Fibroblast of peridontal ligament (primary cell): ENCODE measurements at regions not wholly inside any gene's neighbourhood (a gene's known extent, or its start where the extent isn't known, plus 50 kb on each side); places are given as distances from the start of the nearest gene placed in this dataset.

ENCODE experiments used
- DNase-seq: peaks from one replicate; pipeline ENCODE4 v3.0.0-alpha.2; 2010; ENCODE audit errors: extremely low read depth

DNA sequence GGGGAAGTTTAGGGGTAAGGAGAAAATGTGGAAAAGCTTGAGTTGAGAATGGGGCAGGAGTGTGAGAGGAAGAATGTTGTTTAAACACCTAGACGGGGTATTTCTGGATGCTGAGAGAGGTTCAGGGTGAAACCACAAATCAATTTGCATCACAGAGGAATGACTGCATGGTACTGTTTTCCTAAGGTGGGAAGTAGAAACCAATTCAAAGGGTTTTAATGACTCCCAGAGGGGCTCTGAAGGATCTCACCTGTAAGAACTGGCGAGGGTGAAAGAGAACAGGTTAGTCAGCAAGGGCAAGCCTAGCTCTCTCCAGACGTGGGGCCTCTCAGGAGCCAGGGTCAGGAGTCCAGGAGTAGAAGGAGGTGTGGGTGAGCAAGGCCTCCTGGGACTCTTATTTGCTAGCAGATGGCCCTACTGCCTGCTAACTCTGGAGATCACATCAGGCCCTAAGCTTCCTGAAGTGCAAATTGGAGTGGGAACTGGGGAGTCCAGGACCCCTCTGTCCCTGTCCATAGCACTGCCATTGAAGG, 133.0 kb upstream of the CELF4 start:
- no peak for DNase-seq

DNA sequence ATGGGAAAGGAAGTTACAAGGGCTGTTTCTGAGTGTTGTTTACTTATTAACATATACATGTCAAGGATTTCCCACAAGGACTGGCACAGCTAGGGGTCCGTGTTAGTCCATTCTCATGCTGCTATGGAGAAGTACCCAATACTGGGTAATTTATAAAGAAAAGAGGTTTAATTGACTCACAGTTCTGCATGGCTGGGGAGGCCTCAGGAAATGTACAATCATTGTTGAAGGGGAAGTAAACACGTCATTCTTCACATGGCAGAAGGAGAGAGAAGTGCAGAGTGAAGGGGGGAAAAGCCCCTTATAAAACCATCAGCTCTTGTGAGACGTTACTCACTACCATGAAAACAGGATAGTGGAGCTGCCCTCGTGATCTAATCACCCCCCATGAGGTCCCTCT, 128.9 kb upstream of the CELF4 start:
- no peak for DNase-seq

DNA sequence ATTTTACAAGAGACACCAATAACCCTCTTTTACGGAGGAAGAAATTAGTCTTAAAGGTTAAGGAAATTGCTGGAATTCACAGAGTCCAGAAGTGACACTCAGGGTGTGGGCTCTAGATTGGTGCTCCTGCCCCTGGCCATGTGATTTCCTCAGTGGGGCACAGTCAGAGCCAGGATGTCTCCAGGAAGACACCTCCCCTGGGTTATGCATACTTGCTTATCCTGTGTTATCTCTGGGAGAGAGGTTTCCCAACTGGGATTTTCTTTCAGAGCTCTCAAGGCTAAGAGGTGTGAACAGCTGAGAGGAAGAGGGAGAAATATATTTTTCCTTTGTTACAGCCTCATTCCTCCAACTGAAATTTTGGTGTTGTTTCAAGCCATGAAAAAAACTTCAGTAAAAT, 125.6 kb upstream of the CELF4 start:
- DNase-seq: no peak

DNA sequence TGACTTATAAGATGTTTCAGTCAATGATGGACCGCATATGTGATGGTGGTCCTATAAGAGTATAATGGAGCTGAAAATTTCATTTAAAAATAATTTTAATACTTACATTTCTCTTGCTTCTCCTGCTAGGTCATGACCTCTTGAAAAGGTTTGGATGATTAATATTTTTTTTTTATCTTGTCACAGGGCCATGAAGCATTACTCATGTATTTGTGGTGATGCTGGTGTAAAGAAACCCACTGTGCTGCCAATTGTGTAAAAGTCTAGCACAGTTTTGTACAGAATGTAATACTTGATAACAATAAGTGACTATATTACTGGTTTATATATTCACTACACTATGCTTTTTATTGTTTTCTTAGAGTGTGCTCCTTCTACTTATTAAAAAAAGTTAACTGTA, 124.2 kb upstream of the CELF4 start:
- DNase-seq: no peak

DNA sequence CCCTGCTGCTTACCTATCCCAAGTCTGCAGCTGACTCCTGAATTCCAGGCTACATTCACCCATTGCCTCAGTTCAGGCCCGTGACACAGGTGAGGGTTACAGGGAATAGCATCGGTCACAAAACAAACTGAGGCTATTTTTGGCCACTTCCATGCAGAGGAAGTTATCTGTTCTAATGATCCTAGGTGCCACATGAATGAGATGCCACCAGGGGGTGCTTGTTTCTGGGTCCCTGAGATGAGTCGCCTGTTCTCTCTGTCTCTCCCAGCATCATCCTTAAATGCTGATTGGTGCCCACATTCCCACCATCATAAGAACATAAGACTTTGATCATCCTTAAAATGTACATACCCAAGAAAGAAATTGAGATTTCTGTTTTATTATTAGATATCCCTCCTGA, 119.0 kb upstream of the CELF4 start:
- no peak for DNase-seq

DNA sequence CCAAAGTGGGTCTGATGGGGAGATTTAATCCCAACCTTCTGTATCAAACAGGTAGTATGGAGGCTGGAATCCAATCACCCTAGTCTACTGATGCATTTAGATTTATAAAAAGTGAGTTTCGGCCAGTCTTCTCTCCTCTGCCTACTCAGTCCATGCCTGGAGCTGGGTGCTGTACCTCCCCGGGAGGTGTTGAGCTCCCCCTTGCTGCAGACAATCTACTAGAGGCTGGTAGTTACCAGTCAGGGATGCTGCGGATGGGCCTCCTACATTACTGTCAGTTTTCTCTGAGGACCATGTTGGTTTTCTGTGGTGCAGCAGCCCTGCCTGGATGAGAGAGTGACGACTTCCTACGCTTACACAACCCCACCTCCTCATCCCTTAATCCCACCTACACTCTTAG, 118.6 kb upstream of the CELF4 start:
- DNase-seq: no peak

DNA sequence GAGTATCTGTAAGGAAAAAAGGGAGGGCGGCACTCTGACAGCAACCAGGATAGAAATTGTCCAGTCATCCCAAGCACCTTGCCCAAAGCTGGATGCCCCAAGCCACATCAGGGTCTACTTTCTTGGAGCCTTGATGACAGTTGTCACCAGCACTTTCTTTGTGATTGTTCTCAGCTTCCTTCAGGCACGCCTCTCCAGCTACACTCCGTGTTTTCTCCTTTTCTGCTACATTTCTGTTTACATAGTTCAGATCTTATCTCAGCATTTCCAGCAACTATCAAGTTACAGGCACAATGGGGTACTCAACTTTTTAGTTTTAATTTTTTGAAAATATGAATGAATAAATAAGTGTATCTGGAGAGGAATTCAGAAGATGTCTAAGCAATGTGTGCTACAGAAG, 115.3 kb upstream of the CELF4 start:
- DNase-seq: no peak

DNA sequence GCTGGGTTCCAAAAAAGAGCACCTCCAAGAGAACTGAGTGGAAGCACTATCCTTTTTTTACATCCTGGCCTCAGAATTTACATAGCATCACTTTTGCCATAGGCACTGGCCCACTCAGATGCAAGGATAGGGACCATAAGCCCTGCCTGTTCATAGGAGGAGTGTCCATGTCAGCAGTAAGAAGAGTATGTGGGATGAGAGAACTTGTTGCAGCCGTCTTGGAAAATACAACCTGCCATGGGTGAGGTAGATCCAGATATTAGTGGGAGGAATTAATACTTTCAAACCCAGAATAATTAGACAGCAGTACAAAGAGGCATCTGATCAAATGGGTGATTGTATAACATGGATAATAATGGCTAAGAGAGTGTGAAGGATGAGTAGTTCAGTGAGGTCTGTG, 110.7 kb upstream of the CELF4 start:
- DNase-seq: no peak

DNA sequence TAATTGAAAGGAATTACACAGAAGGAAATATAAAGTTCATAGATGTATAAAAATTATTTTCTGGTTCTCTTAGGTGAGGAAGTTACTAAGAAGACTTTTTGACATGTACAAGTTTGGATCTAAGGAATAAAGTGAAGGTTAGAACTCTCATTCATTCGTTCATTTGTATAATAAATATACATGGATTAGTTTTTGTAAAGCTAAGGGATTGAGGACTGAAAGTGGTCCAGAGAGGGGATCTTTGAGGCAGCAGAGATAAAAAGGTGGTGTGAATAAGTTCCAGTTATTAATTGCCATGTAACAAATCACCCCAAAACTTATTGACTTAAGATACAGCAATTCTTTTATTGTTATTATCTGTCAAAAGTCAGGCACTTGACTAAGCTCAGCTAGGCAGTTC, 110.1 kb upstream of the CELF4 start:
- no peak for DNase-seq

DNA sequence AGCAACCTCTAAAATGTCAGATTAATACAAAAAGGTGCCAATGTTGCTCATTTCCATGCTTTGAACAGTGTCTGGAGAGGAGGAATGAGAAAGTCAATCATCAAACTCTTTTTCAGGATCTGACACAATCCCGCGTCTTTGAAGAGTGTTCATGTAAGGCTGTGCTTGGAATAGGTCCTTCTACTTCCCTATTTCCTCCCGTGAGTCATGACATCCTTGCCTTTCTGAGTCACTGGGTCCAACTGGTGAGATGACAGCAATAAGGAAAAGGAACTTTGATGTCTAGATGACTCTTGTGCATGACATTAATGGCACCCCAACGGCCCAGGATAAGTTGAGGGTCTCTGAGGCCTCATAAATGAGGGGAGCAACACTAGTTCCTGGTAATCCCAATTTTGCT, 109.0 kb upstream of the CELF4 start:
- DNase-seq: no peak

DNA sequence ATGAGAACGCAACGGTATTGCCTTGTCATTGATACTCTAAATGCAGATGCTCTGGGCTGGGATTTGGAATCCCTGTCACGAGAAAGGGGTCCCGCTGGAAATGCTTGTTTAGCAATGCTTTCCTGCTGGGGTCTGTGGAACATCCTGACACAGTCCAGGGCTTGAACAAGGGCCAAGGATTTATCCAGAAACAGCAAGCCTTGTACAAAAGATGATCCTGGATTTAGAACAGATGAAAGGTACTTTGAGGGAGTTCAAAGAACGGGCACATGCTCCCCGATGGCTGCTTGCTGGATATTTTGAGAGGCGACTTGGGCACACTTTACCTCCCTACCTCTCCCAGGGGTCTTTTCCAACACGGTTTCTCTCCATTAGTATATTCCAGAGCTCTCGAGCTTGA, 108.1 kb upstream of the CELF4 start:
- DNase-seq: no peak

DNA sequence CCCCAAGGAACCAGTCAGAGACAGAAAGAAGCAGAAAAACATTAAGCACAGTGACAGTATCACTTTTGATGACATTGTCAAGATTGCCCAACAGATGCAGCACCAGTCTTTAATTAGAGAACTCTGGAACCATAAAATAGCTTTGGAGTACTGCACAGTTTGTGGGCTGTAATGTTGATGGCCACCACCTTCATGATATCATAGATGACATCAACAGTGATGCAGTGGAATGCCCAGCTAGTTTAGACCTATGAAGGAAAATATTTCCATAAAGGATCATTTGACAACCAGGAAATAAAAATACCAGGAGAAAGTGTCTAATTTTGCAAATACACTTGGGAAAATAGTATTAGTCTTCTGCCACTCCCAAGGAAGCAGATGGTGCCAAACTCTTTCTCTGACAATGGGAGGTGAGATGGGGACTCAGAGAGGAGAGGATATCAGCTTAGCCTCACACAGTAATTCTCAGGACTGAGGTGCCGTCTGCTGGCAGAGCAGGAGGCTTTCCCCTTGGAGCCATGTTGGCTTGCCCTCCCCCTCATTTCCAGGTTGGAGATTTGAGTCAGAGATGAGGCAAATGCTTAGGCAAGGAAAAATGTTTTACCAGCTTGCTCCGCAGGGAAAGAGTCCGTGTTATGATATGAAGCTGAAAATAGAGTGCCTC, 107.5 kb upstream of the CELF4 start:
- DNase-seq: no peak

DNA sequence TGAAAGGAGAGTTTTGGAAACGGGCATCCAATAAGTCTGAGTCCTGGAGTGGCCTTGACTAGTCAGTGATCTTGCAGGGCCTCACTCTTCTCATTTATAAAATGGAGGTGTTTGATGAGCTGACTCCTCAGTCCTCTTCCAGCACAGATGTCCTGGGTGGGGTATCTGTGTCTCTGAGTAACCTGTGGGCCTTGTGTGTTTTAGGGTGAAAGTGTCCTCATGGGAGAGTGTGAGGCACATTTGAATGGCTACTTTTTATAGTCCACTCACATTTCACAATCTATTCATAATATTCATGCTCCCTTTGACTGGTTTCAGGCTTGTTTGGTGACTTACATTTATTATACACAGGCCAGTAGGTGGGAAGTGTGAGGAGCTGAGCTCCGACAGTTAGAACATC, 106.4 kb upstream of the CELF4 start:
- no peak for DNase-seq

DNA sequence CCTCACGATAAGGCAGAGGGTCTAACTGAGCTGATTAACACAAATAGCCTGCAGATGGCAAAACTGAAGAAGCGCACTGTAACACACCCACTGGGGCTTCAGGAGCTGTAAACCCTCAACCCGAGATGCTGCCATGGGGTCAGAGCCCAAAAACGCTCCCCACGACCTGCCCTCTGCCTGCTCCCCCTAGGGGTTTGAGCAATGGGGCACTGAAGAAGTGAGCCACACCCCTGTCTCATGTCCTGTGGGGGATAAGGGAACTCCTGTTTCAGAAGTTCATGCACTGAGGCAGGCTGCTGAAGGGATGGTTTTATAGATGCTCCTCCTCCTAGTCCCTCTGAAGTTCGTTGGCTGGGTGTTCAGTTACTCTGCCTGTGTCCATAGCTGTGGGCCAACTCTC, 105.9 kb upstream of the CELF4 start:
- no peak for DNase-seq

DNA sequence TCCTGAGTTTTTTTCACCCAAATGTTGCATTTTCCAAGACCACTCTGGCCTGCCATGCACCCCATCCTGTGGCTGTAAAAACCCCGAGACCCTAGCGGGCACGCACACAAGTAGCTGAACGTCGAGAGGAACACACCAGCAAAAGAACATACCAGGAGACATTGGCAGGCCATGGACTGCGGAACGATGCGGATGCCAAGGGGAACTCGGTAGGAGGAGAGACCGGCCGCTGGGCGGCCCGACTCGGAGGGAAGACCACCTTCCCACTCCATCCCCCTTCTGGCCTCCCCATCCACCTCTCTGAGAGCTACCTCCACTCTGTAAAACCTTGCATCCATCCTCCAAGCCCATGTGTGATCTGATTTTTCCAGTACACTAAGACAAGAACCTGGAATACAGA, 105.5 kb upstream of the CELF4 start:
- no peak for DNase-seq

DNA sequence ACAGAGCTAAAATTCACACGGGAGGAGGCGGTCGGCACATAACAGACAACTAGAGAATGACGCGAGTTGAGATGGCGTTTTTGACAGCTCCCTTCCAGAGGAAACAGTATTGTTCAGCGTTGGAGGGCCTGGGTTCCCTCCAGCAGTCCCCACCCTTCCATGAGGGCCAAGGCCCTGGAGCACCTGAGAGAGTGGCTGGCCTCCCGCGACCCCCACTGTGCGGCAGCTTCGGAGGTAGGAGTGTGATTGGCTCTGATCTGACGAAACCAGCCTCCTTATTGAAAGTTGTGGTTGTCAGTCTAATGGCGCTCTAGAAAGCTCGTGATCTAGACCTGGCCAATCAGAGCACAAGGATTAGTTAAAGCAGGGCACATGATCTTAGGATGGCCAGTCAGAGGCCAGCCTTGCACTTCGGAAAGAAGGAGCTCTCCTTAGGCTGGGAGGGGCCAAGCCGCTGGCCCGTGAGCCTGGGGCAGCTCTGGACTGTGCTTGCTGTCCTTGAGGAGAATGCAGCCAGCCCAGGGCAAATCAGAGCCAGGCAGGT, 104.5 kb upstream of the CELF4 start:
- no peak for DNase-seq

DNA sequence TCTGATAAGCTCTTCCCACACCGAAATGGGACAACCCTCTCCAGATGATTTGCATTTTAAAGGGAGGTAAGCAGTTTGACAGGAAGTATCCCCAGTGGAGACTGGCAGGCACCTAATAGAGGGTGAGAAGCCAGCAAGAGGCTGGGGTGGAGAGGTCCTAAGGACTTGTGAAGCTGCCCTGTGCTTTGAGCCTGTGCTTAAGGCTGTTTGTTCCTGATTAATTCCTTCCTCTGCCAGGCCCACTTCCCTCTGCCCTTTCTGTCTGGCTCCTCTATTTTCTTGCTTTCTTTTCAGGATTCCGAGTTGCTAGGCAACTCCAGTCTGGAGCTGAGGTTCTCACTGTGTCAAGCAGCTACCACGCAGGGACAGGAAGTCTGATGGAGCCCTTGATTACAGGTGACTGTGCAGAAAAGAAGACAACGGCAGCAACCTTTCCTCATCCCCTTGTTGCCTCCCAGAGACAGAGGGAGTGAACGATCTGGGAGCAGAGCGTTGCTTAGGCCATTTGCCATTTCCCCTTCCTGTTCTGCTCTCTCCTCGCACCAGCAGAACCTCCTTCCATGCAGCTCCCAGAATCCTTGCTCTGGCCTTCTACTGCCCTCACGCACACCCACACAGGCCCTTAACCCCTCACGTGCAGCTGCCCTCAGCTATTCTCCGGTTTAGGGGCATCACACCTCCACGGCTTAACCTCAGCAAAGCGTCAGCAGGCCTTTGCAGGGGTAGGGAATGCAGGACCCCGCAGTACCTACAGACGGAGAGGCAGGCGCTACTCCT, 103.6 kb upstream of the CELF4 start:
- DNase-seq: no peak

DNA sequence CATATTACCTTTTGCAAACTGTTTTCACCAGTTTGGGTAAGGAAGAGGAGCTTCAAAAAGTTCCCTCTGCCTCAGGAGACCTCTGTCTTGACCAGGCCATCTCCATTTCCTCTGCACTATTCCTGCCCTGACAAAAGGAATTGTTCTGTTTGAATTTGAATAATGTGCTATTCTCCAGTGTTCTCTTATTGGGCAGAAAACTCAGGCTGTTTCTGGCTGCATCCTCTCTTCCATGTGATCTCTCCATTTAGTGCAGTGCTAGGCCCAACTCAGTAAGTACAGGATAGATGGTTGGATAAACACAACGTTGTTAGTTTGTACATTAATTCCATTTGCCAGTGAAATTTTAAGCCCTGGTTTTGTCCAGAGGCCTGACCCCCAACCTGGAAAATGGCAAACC, 102.2 kb upstream of the CELF4 start:
- DNase-seq: no peak

DNA sequence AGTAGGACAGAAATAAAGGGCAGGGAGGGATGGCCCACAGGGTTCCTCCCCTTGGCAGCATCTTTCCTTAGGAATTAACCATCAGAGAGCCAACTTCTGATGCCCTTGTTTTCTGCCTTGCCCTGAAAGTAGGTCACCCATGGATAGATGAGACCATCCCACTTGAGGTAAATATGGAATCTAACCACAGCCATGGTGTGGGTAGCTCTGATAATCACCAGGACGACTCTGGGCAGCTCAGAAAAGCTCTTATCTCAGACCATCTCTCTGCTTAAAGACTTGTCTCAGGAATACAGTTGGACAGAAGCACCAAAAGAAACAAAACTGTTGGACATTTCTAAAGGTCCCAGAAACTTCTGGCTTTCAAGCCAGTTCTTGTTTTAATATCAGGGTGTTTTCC, 101.4 kb upstream of the CELF4 start:
- DNase-seq: no peak

DNA sequence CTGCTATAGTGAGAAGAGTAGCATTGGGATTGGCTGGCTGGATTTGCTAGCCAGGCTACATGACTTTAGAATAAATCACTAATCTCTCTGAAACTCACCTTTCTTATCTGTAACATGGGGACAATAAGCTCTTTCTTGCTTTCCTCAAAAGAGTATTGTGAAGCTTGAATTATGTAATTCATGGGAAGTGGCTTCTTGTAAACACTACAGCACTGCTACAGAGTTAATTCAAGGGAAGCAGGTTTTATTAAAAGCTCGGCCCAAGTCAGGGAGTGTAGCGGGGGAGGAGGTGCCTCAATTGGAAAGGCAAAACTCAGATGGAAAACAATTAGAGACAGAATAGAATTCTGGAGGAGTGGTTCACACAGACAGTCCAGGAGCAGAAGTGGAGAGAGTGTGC, 100.9 kb upstream of the CELF4 start:
- DNase-seq: no peak

DNA sequence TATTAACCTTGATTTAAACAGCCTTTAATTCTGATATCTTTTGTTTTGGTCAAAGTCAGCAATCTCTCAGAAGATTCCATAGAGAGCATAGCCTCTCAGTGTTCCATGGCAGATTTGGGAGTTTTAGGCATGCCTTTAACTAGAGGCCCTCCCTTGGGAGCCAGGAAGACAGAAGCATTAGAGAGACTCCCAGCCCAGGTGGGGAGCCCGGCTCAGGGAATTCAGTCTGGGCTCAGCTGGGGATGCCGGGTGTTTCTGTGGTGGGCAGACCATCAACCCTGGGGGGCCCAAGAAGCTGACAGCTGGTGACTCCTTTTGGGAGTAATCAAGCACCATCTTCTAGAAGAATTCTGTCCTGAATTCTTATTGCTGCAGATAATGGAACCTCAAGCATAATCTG, 99.7 kb upstream of the CELF4 start:
- no peak for DNase-seq

DNA sequence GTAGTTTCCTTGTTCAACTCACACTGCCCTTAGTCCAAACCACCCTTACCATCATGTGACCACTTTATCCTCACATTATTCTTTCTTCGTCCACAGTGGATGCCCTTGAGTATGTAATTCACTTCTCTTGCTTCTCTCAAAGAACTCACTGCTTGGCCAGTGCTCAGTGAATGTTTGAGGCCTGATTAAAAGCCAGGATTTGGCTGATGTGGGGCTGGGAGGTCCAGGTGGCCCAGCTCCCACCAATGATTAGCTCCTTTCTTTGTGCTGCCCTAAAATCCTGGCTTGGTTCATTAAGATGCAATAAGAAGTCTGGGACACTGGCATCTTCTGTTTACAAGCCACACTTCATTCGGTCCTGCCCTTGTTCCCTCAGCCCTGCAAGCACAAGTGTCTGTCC, 97.8 kb upstream of the CELF4 start:
- DNase-seq: no peak
